ENCODE measurements at regions not wholly inside any gene's neighbourhood (a gene's known extent, or its start where the extent isn't known, plus 50 kb on each side); places are given as distances from the start of the nearest gene placed in this dataset.

GRCh38 chr15:35246451-35246850 is 161.4 kb upstream of the NANOGP8 start:
- TF ChIP-seq SMC3 (IDR thresholded peaks at IDR 0.05; ENCODE audit: low read depth, low read length) (no peak), POLR2A (IDR thresholded peaks at IDR 0.05; ENCODE audit: low read depth, low read length) (no peak)
- TF ChIP-seq, protein P1, sequence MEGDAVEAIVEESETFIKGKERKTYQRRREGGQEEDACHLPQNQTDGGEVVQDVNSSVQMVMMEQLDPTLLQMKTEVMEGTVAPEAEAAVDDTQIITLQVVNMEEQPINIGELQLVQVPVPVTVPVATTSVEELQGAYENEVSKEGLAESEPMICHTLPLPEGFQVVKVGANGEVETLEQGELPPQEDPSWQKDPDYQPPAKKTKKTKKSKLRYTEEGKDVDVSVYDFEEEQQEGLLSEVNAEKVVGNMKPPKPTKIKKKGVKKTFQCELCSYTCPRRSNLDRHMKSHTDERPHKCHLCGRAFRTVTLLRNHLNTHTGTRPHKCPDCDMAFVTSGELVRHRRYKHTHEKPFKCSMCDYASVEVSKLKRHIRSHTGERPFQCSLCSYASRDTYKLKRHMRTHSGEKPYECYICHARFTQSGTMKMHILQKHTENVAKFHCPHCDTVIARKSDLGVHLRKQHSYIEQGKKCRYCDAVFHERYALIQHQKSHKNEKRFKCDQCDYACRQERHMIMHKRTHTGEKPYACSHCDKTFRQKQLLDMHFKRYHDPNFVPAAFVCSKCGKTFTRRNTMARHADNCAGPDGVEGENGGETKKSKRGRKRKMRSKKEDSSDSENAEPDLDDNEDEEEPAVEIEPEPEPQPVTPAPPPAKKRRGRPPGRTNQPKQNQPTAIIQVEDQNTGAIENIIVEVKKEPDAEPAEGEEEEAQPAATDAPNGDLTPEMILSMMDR (conservative IDR thresholded peaks at IDR 0.05; ENCODE audit: low read depth, low read length) = no peak
